Sigmoid colon (tissue), 4 donors: ENCODE measurements at regions not wholly inside any gene's neighbourhood (a gene's known extent, or its start where the extent isn't known, plus 50 kb on each side); places are given as distances from the start of the nearest gene placed in this dataset.

Experiments
- POLR2A ChIP-seq, 2 donors: fragments of 450-650 bp; IDR thresholded peaks; one replicate each; pipeline ENCODE4 v1.6.1; 2016; ENCODE audit warnings: antibody characterized with exemption in 2 of 2, mild to moderate bottlenecking in 2 of 2, moderate library complexity in 2 of 2
- POLR2AphosphoS5 ChIP-seq, 4 donors: sonication (generic); formaldehyde crosslinking; IDR thresholded peaks; one replicate each; pipeline ENCODE4 v1.6.1; 2017; ENCODE audit warnings: antibody characterized with exemption in 4 of 4
- TF ChIP-seq, protein P1 (sequence below), 4 experiments: fragments of 450-650 bp in 3 of 4; fragments of 200-600 bp in 1 of 4; IDR thresholded peaks; one replicate each; pipeline ENCODE4 v1.5.1; 2016 to 2019; ENCODE audit warnings: antibody characterized with exemption in 4 of 4, mild to moderate bottlenecking in 3 of 4, moderate library complexity in 2 of 4

DNA sequence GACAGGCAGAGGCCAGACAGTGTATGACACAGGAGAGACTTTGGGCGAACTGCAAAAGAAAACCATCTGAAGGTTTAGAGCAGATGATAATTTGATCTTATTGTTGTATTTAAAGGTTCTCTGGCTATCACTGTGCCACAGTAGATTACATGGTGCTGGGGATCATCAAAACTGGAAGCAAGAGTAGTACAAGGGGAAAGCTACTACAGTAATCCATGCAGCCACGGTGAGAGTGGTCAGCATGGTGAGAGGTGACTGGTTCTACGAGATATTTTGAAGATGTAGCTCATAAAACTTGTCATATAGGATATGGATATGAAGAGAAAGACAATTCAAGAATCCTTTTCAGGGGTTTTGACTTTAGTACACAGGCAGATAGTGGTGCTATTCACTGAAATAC is 194.8 kb upstream of the GULP1 start:
- TF ChIP-seq, protein P1, sequence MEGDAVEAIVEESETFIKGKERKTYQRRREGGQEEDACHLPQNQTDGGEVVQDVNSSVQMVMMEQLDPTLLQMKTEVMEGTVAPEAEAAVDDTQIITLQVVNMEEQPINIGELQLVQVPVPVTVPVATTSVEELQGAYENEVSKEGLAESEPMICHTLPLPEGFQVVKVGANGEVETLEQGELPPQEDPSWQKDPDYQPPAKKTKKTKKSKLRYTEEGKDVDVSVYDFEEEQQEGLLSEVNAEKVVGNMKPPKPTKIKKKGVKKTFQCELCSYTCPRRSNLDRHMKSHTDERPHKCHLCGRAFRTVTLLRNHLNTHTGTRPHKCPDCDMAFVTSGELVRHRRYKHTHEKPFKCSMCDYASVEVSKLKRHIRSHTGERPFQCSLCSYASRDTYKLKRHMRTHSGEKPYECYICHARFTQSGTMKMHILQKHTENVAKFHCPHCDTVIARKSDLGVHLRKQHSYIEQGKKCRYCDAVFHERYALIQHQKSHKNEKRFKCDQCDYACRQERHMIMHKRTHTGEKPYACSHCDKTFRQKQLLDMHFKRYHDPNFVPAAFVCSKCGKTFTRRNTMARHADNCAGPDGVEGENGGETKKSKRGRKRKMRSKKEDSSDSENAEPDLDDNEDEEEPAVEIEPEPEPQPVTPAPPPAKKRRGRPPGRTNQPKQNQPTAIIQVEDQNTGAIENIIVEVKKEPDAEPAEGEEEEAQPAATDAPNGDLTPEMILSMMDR (IDR thresholded peaks at IDR 0.05): no peak
- no peak for TF ChIP-seq POLR2A (IDR thresholded peaks at IDR 0.05)
- TF ChIP-seq POLR2AphosphoS5 (IDR thresholded peaks at IDR 0.05): no peak
